Right cardiac atrium (tissue), 5 donors: ENCODE measurements at regions not wholly inside any gene's neighbourhood (a gene's known extent, or its start where the extent isn't known, plus 50 kb on each side); places are given as distances from the start of the nearest gene placed in this dataset.

Experiments used
- ATAC-seq, 2 donors: fragments of 200-7000 bp; cut with Tn5 transposase; one replicate each; pipeline versions ENCODE4 v1.8.0 to v1.9.1; 2020; ENCODE audit warnings: moderate library complexity in 2 of 2, mild to moderate bottlenecking in 1 of 2
- DNase-seq, 3 donors: peaks; one replicate each; pipeline ENCODE4 v3.0.0-alpha.2; 2020
- H3K27ac ChIP-seq: one replicate; pipeline ENCODE4 v1.5.1; 2013; ENCODE audit warnings: mild to moderate bottlenecking, low read length, control low read depth, moderate library complexity
- H3K27me3 ChIP-seq: one replicate; pipeline ENCODE4 v1.6.1; 2013; ENCODE audit not compliant: control insufficient read depth, insufficient read depth
- H3K4me1 ChIP-seq: one replicate; pipeline ENCODE4 v1.6.1; 2013; ENCODE audit warnings: low read length; ENCODE audit not compliant: control insufficient read depth, insufficient read depth
- H3K4me3 ChIP-seq: one replicate; pipeline ENCODE4 v1.5.1; 2013; ENCODE audit warnings: low read length, control low read depth
- H3K9me3 ChIP-seq: one replicate; pipeline ENCODE4 v1.6.1; 2013; ENCODE audit warnings: low read length; ENCODE audit not compliant: control insufficient read depth
- WGBS: extraction: QIAGEN DNeasy Blood & Tissue Kit; methylation state at CpG from one replicate; pipeline ENCODE4 v1.1.7; 2013; 5-methylcytosine and 5-hydroxymethylcytosine counted together
- intact Hi-C, 4 donors: fragments of 100-400 bp; cut with DNase I; formaldehyde crosslinking; loops; one replicate each; pipeline versions ENCODE4 v1.11.0 to v1.14.0; 2022 to 2023
- donor health status: healthy with polysubstance abuse.
- donor health status: DM: no; HTN: yes; CAD: no.
- donor health status: DM: no; HTN: no; CAD: no.
- donor health status: DM: no; HTN: yes; CAD: no; lungs with severe emphysema.
- donor health status: DM: yes; HTN: yes; CAD: no.

- DNase-seq: peak; percentile 4 to 21 (median 17)
- H3K27me3 ChIP-seq: no peaks in the 10 kb centered on the region
- 33% methylated on average over 6 of the region's 6 CpGs for WGBS
Measured at GRCh38 chr21:43275421-43276211, 106.8 kb downstream of the CRYAA start.

GRCh38 chr21:43274946-43275310 is 106.1 kb downstream of the CRYAA start:
- WGBS: 71% methylated on average over 6 of the region's 6 CpGs
- DNase-seq (peak; percentile 5 to 35 (median 25)), ATAC-seq (no peak)
- Histone ChIP-seq H3K4me3 (no peak overlapping the region), H3K9me3 (no peaks in the 10 kb centered on the region), H3K4me1 (peaks cover 3% of the 10 kb centered on the region), H3K27ac (no peak overlapping the region), H3K27me3 (no peaks in the 10 kb centered on the region)
- intact Hi-C loops: no loop called here

More at GRCh38 chr21:43275421-43276211, 106.8 kb downstream of the CRYAA start:
- Histone ChIP-seq H3K27ac (no peak overlapping the region), H3K4me1 (peaks cover 3% of the 10 kb centered on the region), H3K9me3 (no peaks in the 10 kb centered on the region), H3K4me3 (no peak overlapping the region)
- ATAC-seq: no peak
- intact Hi-C loops: no loop called here

- H3K9me3 ChIP-seq: no peaks in the 10 kb centered on the region
- H3K27ac ChIP-seq: no peak overlapping the region
- DNase-seq (peak in 2 of 3 donors; percentile 9 to 30), ATAC-seq (no peak)
- H3K4me3 ChIP-seq: no peak overlapping the region
- H3K4me1 ChIP-seq: peaks cover 3% of the 10 kb centered on the region
- no peaks in the 10 kb centered on the region for H3K27me3 ChIP-seq
- intact Hi-C loops: no loop called here
- 89% methylated on average over 21 of the region's 21 CpGs for WGBS
Measured at GRCh38 chr21:43274022-43274945, 105.5 kb downstream of the CRYAA start.

GRCh38 chr21:43273708-43274021 is 104.9 kb downstream of the CRYAA start:
- H3K27ac ChIP-seq: no peak overlapping the region
- 50% methylated on average over 9 of the region's 9 CpGs for WGBS
- H3K4me3 ChIP-seq: no peak overlapping the region
- intact Hi-C loops: no loop called here
- ATAC-seq (no peak), DNase-seq (peak in 2 of 3 donors; percentile 6 to 28)
- H3K4me1 ChIP-seq: peaks cover 3% of the 10 kb centered on the region
- no peaks in the 10 kb centered on the region for H3K9me3 ChIP-seq
- H3K27me3 ChIP-seq: no peaks in the 10 kb centered on the region

- ATAC-seq (no peak), DNase-seq (peak; percentile 4 to 33 (median 20))
- Histone ChIP-seq H3K4me1 (peaks cover 4% of the 10 kb centered on the region), H3K27me3 (no peaks in the 10 kb centered on the region), H3K27ac (no peak overlapping the region), H3K9me3 (no peaks in the 10 kb centered on the region), H3K4me3 (no peak overlapping the region)
- intact Hi-C loops: no loop called here
- 88% methylated on average over 22 of the region's 22 CpGs for WGBS
Measured at GRCh38 chr21:43273016-43273707, 104.4 kb downstream of the CRYAA start.

- DNase-seq: peak in 2 of 3 donors; percentile 2 to 38
- H3K27me3 ChIP-seq: no peaks in the 10 kb centered on the region
- 86% methylated on average over 8 of the region's 8 CpGs for WGBS
- H3K4me3 ChIP-seq: no peak overlapping the region
- no peak overlapping the region for H3K27ac ChIP-seq
- intact Hi-C loops: no loop called here
- no peak for ATAC-seq
- peaks cover 6% of the 10 kb centered on the region for H3K4me1 ChIP-seq
- H3K9me3 ChIP-seq: no peaks in the 10 kb centered on the region
Measured at GRCh38 chr21:43272591-43272990, 103.8 kb downstream of the CRYAA start.

- ATAC-seq (no peak), DNase-seq (peak; percentile 6 to 43 (median 20))
- no peaks in the 10 kb centered on the region for H3K27me3 ChIP-seq
- no peak overlapping the region for H3K27ac ChIP-seq
- H3K4me1 ChIP-seq: peaks cover 3% of the 10 kb centered on the region
- no peak overlapping the region for H3K4me3 ChIP-seq
- 90% methylated on average over 19 of the region's 19 CpGs for WGBS
- intact Hi-C loops: no loop called here
- no peaks in the 10 kb centered on the region for H3K9me3 ChIP-seq
Measured at GRCh38 chr21:43271452-43272020, 102.7 kb downstream of the CRYAA start.

GRCh38 chr21:43270800-43271301 is 102.0 kb downstream of the CRYAA start:
- Histone ChIP-seq H3K4me1 (peaks cover 3% of the 10 kb centered on the region), H3K27ac (no peak overlapping the region), H3K4me3 (no peak overlapping the region), H3K27me3 (no peaks in the 10 kb centered on the region), H3K9me3 (no peaks in the 10 kb centered on the region)
- ATAC-seq (no peak), DNase-seq (peak; percentile 37 to 53 (median 44))
- WGBS: 67% methylated on average over 20 of the region's 20 CpGs
- intact Hi-C loops: no loop called here

- H3K27me3 ChIP-seq: no peaks in the 10 kb centered on the region
- ATAC-seq (no peak), DNase-seq (peak; percentile 12 to 32 (median 20))
- H3K4me3 ChIP-seq: no peak overlapping the region
- peaks cover 3% of the 10 kb centered on the region for H3K4me1 ChIP-seq
- 78% methylated on average over 20 of the region's 20 CpGs for WGBS
- no peak overlapping the region for H3K27ac ChIP-seq
- no peaks in the 10 kb centered on the region for H3K9me3 ChIP-seq
- intact Hi-C loops: no loop called here
Measured at GRCh38 chr21:43269957-43270705, 101.3 kb downstream of the CRYAA start.

GRCh38 chr21:43269440-43269839 is 100.6 kb downstream of the CRYAA start:
- no peak for ATAC-seq
- intact Hi-C loops: no loop called here
- WGBS: 71% methylated on average over 10 of the region's 10 CpGs
- Histone ChIP-seq H3K9me3 (no peaks in the 10 kb centered on the region), H3K4me1 (peaks cover 3% of the 10 kb centered on the region), H3K27ac (no peak overlapping the region), H3K27me3 (no peaks in the 10 kb centered on the region), H3K4me3 (no peak overlapping the region)
- DNase-seq: peak; percentile 8 to 50 (median 45)
